Spleen (tissue), 7 donors: ENCODE measurements at regions not wholly inside any gene's neighbourhood (a gene's known extent, or its start where the extent isn't known, plus 50 kb on each side); places are given as distances from the start of the nearest gene placed in this dataset.

Source experiments
- POLR2A ChIP-seq, 3 donors: fragments of 450-650 bp; IDR thresholded peaks; one replicate each; pipeline ENCODE4 v1.5.1; 2017; ENCODE audit warnings: antibody characterized with exemption in 3 of 3, mild to moderate bottlenecking in 1 of 3
- POLR2AphosphoS5 ChIP-seq, 3 donors: sonication (generic); formaldehyde crosslinking; IDR thresholded peaks; one replicate each; pipeline ENCODE4 v1.5.1; 2017; ENCODE audit warnings: antibody characterized with exemption in 3 of 3
- TF ChIP-seq, protein P1 (sequence below), 11 experiments: fragments of 200-600 bp in 7 of 11; fragments of 450-650 bp in 4 of 11; sonication (generic) in 4 of 11; IDR thresholded peaks in 8 of 11; conservative IDR thresholded peaks in 3 of 11; 1 replicate in 7 of 11; 2 replicates in 4 of 11; pipeline versions ENCODE4 v1.4.0 to v1.8.0; 2016 to 2021; ENCODE audit warnings: antibody characterized with exemption in 11 of 11, inconsistent platforms in 4 of 11, mild to moderate bottlenecking in 1 of 11
- donor health status: DM: no; HTN: no; CAD: no; lungs with moderate emphysema.
- donor health status: DM: no; HTN: no; CAD: no.
- donor health status: DM: no; HTN: no; CAD: no.

DNA sequence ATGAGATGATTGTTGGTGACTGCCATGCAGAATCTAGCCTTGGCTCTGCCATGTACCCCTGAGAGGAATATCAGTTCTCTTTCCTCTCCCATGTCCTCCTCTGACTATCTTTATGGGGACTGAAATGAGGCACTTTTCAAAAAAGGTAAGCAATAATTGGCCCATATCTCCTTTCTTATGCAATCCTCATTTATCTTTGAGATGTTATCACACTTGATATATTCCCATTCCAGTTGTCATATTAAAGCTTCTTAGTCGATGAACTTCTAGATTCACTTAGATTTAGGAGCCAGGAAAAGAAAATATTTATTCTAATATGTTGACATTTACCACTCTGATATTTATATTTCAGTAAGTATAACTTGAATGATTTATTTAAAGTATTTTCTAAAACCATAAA, 55.3 kb upstream of the CXCL8 start:
- TF ChIP-seq, protein P1, sequence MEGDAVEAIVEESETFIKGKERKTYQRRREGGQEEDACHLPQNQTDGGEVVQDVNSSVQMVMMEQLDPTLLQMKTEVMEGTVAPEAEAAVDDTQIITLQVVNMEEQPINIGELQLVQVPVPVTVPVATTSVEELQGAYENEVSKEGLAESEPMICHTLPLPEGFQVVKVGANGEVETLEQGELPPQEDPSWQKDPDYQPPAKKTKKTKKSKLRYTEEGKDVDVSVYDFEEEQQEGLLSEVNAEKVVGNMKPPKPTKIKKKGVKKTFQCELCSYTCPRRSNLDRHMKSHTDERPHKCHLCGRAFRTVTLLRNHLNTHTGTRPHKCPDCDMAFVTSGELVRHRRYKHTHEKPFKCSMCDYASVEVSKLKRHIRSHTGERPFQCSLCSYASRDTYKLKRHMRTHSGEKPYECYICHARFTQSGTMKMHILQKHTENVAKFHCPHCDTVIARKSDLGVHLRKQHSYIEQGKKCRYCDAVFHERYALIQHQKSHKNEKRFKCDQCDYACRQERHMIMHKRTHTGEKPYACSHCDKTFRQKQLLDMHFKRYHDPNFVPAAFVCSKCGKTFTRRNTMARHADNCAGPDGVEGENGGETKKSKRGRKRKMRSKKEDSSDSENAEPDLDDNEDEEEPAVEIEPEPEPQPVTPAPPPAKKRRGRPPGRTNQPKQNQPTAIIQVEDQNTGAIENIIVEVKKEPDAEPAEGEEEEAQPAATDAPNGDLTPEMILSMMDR (IDR thresholded peaks at IDR 0.05 in 8 of 11, conservative IDR thresholded peaks at IDR 0.05 in 3 of 11), result no peak
- TF ChIP-seq POLR2A (IDR thresholded peaks at IDR 0.05) (no peak), POLR2AphosphoS5 (IDR thresholded peaks at IDR 0.05) (no peak)
